Gastroesophageal sphincter (tissue), 4 donors: ENCODE measurements at regions not wholly inside any gene's neighbourhood (a gene's known extent, or its start where the extent isn't known, plus 50 kb on each side); places are given as distances from the start of the nearest gene placed in this dataset.

ENCODE experiments used
- ATAC-seq: fragments of 150-250 bp; one replicate; pipeline ENCODE4 v1.9.1; 2016; ENCODE audit warnings: mild to moderate bottlenecking, moderate library complexity
- H3K27ac ChIP-seq, 4 donors: fragments of 200-600 bp; sonication (generic) in 3 of 4; 1 replicate in 3 of 4; 2 replicates in 1 of 4; pipeline ENCODE4 v1.5.1; 2016 to 2019
- H3K27me3 ChIP-seq: fragments of 200-600 bp; sonication (generic); one replicate; pipeline ENCODE4 v1.5.1; 2019
- H3K36me3 ChIP-seq, 2 donors: fragments of 200-600 bp; sonication (generic); one replicate each; pipeline ENCODE4 v1.5.1; 2019; ENCODE audit warnings: control low read depth in 1 of 2
- H3K4me1 ChIP-seq, 3 donors: fragments of 200-600 bp; sonication (generic); 1 replicate in 2 of 3; 2 replicates in 1 of 3; pipeline ENCODE4 v1.5.1; 2016 to 2019; ENCODE audit warnings: control low read depth in 2 of 3
- H3K4me3 ChIP-seq, 2 donors: fragments of 200-600 bp; sonication (generic); one replicate each; pipeline ENCODE4 v1.5.1; 2019; ENCODE audit warnings: mild to moderate bottlenecking in 1 of 2, moderate library complexity in 1 of 2
- H3K9me3 ChIP-seq, 3 donors: fragments of 200-600 bp; sonication (generic); one replicate each; pipeline ENCODE4 v1.5.1; 2017 to 2019; ENCODE audit warnings: control low read depth in 2 of 3
- EP300 ChIP-seq: sonication (generic); formaldehyde crosslinking; IDR thresholded peaks from one replicate; pipeline ENCODE4 v1.6.1; 2017; ENCODE audit warnings: antibody characterized with exemption, mild to moderate bottlenecking
- POLR2A ChIP-seq, 2 donors: fragments of 450-650 bp; IDR thresholded peaks; one replicate each; pipeline ENCODE4 v1.6.1; 2017; ENCODE audit warnings: antibody characterized with exemption in 2 of 2, mild to moderate bottlenecking in 2 of 2, moderate library complexity in 1 of 2
- POLR2AphosphoS5 ChIP-seq: sonication (generic); formaldehyde crosslinking; IDR thresholded peaks from one replicate; pipeline ENCODE4 v1.6.1; 2017; ENCODE audit warnings: antibody characterized with exemption
- WGBS, 2 donors: methylation state at CpG; one replicate each; pipeline ENCODE4 v1.1.5; 2018; ENCODE audit warnings: low coverage in 1 of 2; 5-methylcytosine and 5-hydroxymethylcytosine counted together
- TF ChIP-seq, protein P1 (sequence below), 4 experiments: fragments of 200-600 bp in 2 of 4; fragments of 450-650 bp in 2 of 4; sonication (generic) in 1 of 4; IDR thresholded peaks; one replicate each; pipeline ENCODE4 v1.5.1; 2017 to 2019; ENCODE audit warnings: antibody characterized with exemption in 4 of 4, mild to moderate bottlenecking in 2 of 4, moderate library complexity in 2 of 4

DNA sequence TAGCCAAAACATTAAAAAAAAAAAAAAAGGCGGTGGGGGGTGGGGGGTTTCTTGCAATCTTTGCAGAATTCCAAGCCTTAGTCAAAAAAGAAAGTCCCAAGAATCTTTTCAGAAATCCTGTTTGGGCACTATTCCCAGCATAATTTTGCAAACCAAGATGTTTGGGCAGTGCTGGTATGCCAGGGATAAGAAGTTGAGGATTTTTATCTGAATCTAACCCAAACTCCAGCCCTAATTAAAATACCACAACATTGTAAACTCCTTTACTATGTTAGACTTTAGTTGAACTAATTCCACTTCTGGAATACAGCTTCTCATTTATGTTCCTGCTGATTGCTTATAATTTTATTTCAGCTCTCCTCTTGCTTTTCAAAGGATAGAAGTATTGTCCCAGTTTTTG lies 504.1 kb upstream of the ADGRL2 start:
- peaks cover 0 to 7% (median 0%) of the 10 kb centered on the region in 3 donors for H3K4me1 ChIP-seq
- H3K36me3 ChIP-seq = no peaks in the 10 kb centered on the region
- H3K27ac ChIP-seq = no peak overlapping the region
- TF ChIP-seq EP300 = no peak
- TF ChIP-seq, protein P1, sequence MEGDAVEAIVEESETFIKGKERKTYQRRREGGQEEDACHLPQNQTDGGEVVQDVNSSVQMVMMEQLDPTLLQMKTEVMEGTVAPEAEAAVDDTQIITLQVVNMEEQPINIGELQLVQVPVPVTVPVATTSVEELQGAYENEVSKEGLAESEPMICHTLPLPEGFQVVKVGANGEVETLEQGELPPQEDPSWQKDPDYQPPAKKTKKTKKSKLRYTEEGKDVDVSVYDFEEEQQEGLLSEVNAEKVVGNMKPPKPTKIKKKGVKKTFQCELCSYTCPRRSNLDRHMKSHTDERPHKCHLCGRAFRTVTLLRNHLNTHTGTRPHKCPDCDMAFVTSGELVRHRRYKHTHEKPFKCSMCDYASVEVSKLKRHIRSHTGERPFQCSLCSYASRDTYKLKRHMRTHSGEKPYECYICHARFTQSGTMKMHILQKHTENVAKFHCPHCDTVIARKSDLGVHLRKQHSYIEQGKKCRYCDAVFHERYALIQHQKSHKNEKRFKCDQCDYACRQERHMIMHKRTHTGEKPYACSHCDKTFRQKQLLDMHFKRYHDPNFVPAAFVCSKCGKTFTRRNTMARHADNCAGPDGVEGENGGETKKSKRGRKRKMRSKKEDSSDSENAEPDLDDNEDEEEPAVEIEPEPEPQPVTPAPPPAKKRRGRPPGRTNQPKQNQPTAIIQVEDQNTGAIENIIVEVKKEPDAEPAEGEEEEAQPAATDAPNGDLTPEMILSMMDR (IDR thresholded peaks at IDR 0.05) = no peak
- no peak for TF ChIP-seq POLR2A (IDR thresholded peaks at IDR 0.05)
- no peak for TF ChIP-seq POLR2AphosphoS5
- ATAC-seq = no peak
- 67 to 78% methylated on average over 1 of the region's 1 CpG for WGBS, 2 donors
- no peaks in the 10 kb centered on the region for H3K9me3 ChIP-seq
- no peaks in the 10 kb centered on the region for H3K27me3 ChIP-seq
- no peak overlapping the region for H3K4me3 ChIP-seq

DNA sequence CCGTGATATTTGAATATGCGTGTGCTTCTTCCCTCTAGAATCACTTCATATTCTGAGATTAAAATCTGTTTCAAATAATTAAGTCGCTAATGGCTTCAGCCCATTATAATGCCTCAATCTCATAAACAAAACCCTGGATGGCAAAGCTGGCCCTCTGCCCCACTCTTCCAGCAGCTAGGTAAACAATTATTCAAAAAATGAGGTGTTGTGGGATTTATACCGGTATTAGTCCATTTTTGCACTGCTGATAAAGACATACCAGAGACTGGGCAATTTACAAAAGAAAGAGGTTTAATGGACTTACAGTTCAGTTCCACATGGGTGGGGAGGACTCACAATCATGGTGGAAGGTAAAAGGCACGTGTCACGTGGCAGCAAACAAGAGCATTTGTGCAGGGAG lies 510.4 kb upstream of the ADGRL2 start:
- TF ChIP-seq EP300 (no peak), POLR2A (IDR thresholded peaks at IDR 0.05) (no peak), POLR2AphosphoS5 (no peak)
- TF ChIP-seq, protein P1 (IDR thresholded peaks at IDR 0.05) = no peak
- Histone ChIP-seq H3K36me3 (no peaks in the 10 kb centered on the region), H3K4me1 (no peaks in the 10 kb centered on the region), H3K27ac (no peak overlapping the region), H3K4me3 (no peak overlapping the region), H3K9me3 (no peaks in the 10 kb centered on the region), H3K27me3 (no peaks in the 10 kb centered on the region)
- WGBS, 2 donors = 73 to 76% methylated on average over 6 of the region's 6 CpGs
- ATAC-seq = no peak

DNA sequence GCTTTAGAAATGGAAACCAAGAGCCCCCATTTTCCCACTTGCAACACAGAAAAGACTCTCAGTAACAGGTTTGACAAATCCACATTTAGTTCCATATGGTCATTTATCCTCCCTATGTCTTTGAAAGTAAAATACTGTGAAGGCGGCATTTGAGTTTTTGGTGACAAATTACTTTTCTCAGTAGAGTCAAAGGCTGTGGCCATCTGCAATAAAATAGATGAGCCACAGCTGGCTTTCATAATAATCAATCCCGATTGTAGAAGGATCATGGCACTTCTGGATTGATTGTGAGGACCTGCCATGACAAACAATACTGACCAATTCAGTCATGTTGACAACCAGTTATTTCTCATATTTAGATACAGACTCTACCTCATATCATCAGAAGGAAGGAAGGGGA lies 512.0 kb upstream of the ADGRL2 start:
- Histone ChIP-seq H3K36me3 (no peaks in the 10 kb centered on the region), H3K4me3 (no peak overlapping the region), H3K27me3 (no peaks in the 10 kb centered on the region), H3K27ac (no peak overlapping the region), H3K9me3 (no peaks in the 10 kb centered on the region), H3K4me1 (no peaks in the 10 kb centered on the region)
- TF ChIP-seq, protein P1 (IDR thresholded peaks at IDR 0.05) = no peak
- ATAC-seq = no peak
- 79 to 87% methylated on average over 2 of the region's 2 CpGs for WGBS, 2 donors

DNA sequence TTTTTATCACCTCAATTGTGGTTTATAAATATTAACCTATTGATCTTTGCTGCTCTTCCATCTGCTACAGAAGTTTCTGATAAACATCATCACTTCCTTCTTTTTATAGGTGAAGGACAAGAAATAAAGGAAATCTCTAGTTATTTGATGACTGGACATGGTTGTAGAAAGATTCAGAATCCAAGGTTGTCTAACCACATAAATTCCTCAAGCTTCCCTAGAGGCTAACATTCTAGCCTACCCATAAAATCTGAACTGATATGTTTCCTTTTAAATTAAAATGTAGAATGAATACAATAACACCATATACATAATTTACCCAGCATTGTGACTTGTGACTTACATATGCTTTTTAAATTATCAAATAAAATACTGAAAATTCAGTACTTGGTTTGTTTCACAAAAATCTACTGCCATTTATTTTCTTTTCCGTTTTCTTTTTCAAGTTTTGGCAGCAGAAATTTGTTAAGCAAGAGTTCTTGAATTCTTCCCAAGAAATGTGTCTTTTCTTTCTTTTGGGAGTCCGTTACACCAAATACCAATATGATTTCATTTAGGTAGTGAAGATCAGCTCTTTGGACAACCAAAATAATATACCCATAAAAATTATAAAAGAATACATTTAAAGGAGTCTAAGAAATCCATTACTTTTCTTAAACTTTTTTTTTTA lies 513.2 kb upstream of the ADGRL2 start:
- TF ChIP-seq EP300 (no peak), POLR2AphosphoS5 (no peak), POLR2A (IDR thresholded peaks at IDR 0.05) (no peak)
- TF ChIP-seq, protein P1 (IDR thresholded peaks at IDR 0.05) = no peak
- Histone ChIP-seq H3K36me3 (no peaks in the 10 kb centered on the region), H3K27me3 (no peaks in the 10 kb centered on the region), H3K9me3 (no peaks in the 10 kb centered on the region), H3K4me3 (no peak overlapping the region), H3K4me1 (no peaks in the 10 kb centered on the region), H3K27ac (no peak overlapping the region)
- WGBS, 2 donors = 28 to 69% methylated on average over 2 of the region's 2 CpGs
- no peak for ATAC-seq

DNA sequence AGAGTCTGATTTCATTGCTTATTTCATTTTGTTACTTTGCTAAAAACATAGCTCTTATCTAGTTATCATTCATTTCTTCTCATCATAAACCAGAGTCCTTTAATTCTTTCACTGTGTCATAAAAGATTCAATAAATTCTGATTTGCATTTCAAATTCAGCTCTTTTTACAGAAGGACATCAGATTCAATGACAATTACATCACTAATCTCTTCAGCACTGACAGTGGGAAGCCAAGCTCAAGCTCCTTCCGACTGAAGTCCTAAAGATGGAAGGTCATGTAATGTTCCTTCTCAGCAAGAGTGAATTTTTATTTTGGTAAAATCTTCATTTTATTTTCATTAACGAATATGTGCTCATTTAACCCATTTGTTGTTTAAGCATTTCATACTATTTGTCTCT lies 530.7 kb upstream of the ADGRL2 start:
- H3K27ac ChIP-seq = no peak overlapping the region
- no peaks in the 10 kb centered on the region for H3K36me3 ChIP-seq
- H3K27me3 ChIP-seq = no peaks in the 10 kb centered on the region
- H3K9me3 ChIP-seq = no peaks in the 10 kb centered on the region
- H3K4me3 ChIP-seq = no peak overlapping the region
- WGBS, 2 donors = 83 to 86% methylated on average over 1 to 2 of the region's 2 CpGs
- no peak for ATAC-seq
- TF ChIP-seq POLR2AphosphoS5 (no peak), EP300 (no peak), POLR2A (IDR thresholded peaks at IDR 0.05) (no peak)
- TF ChIP-seq, protein P1 (IDR thresholded peaks at IDR 0.05) = no peak
- H3K4me1 ChIP-seq = no peaks in the 10 kb centered on the region
